ENCODE measurements at regions not wholly inside any gene's neighbourhood (a gene's known extent, or its start where the extent isn't known, plus 50 kb on each side); places are given as distances from the start of the nearest gene placed in this dataset.
A peak's percentile ranks its signal among the peaks of the same experiment; 100 is the strongest.

DNA sequence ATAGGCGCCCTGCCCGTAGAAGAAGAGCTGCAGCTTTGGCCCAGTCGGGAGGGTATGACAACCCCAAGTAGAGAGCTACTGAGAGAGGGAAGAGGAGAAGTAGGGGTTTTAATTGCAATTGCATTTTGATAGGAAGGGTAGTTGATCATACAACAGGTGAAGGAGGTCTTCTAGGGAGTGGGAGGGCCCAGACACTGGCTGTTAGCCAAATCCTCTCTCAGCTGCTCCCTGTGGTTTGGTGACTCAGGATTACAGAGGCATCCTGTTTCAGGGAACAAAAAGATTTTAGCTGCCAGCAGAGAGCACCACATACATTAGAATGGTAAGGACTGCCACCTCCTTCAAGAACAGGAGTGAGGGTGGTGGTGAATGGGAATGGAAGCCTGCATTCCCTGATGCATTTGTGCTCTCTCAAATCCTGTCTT is 408.9 kb upstream of the THBS1 start (continued):
- TF ChIP-seq ETV5 (CRISPR knock-in tag; IDR thresholded peaks at IDR 0.05; ENCODE audit: borderline replicate concordance), result 0 out of 2 replicates have a peak, but pooled peaks have one; percentile 13
- 0 out of 2 replicates have a peak, but pooled peaks have one; percentile 50 for TF ChIP-seq CBFB (CRISPR knock-in tag; IDR thresholded peaks at IDR 0.05)
- 0 out of 2 replicates have a peak, but pooled peaks have one; percentile 16 for TF ChIP-seq IRF2 (CRISPR knock-in tag; IDR thresholded peaks at IDR 0.05)
- TF ChIP-seq, protein P1, sequence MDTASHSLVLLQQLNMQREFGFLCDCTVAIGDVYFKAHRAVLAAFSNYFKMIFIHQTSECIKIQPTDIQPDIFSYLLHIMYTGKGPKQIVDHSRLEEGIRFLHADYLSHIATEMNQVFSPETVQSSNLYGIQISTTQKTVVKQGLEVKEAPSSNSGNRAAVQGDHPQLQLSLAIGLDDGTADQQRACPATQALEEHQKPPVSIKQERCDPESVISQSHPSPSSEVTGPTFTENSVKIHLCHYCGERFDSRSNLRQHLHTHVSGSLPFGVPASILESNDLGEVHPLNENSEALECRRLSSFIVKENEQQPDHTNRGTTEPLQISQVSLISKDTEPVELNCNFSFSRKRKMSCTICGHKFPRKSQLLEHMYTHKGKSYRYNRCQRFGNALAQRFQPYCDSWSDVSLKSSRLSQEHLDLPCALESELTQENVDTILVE (CRISPR knock-in tag; IDR thresholded peaks at IDR 0.05), result peak; percentile 49; the same call in 1 of the 2 replicates
- 0 out of 2 replicates have a peak, but pooled peaks have one; percentile 28 for TF ChIP-seq MIER2 (CRISPR knock-in tag; IDR thresholded peaks at IDR 0.05)
- TF ChIP-seq STAG1 (CRISPR knock-in tag; IDR thresholded peaks at IDR 0.05), result peak; percentile 96
- TF ChIP-seq ZNF468 (CRISPR knock-in tag; IDR thresholded peaks at IDR 0.05), result no peak
- peak in 1 of 2 experiments; percentile 11; a peak in 1 of 4 replicates for TF ChIP-seq EP300 (IDR thresholded peaks at IDR 0.05; ENCODE audit: low read depth in 2 of 2, low read length in 2 of 2)
- TF ChIP-seq EP300 (CRISPR knock-in tag; IDR thresholded peaks at IDR 0.05; ENCODE audit: borderline replicate concordance), result no peak
- TF ChIP-seq, protein P2, sequence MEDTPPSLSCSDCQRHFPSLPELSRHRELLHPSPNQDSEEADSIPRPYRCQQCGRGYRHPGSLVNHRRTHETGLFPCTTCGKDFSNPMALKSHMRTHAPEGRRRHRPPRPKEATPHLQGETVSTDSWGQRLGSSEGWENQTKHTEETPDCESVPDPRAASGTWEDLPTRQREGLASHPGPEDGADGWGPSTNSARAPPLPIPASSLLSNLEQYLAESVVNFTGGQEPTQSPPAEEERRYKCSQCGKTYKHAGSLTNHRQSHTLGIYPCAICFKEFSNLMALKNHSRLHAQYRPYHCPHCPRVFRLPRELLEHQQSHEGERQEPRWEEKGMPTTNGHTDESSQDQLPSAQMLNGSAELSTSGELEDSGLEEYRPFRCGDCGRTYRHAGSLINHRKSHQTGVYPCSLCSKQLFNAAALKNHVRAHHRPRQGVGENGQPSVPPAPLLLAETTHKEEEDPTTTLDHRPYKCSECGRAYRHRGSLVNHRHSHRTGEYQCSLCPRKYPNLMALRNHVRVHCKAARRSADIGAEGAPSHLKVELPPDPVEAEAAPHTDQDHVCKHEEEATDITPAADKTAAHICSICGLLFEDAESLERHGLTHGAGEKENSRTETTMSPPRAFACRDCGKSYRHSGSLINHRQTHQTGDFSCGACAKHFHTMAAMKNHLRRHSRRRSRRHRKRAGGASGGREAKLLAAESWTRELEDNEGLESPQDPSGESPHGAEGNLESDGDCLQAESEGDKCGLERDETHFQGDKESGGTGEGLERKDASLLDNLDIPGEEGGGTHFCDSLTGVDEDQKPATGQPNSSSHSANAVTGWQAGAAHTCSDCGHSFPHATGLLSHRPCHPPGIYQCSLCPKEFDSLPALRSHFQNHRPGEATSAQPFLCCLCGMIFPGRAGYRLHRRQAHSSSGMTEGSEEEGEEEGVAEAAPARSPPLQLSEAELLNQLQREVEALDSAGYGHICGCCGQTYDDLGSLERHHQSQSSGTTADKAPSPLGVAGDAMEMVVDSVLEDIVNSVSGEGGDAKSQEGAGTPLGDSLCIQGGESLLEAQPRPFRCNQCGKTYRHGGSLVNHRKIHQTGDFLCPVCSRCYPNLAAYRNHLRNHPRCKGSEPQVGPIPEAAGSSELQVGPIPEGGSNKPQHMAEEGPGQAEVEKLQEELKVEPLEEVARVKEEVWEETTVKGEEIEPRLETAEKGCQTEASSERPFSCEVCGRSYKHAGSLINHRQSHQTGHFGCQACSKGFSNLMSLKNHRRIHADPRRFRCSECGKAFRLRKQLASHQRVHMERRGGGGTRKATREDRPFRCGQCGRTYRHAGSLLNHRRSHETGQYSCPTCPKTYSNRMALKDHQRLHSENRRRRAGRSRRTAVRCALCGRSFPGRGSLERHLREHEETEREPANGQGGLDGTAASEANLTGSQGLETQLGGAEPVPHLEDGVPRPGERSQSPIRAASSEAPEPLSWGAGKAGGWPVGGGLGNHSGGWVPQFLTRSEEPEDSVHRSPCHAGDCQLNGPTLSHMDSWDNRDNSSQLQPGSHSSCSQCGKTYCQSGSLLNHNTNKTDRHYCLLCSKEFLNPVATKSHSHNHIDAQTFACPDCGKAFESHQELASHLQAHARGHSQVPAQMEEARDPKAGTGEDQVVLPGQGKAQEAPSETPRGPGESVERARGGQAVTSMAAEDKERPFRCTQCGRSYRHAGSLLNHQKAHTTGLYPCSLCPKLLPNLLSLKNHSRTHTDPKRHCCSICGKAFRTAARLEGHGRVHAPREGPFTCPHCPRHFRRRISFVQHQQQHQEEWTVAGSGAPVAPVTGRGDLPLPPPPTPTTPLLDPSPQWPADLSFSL (CRISPR knock-in tag; IDR thresholded peaks at IDR 0.05), result no peak
- peak; percentile 15; the same call in 1 of the 2 replicates for TF ChIP-seq ELF1 (CRISPR knock-in tag; IDR thresholded peaks at IDR 0.05)
- TF ChIP-seq, protein P3, sequence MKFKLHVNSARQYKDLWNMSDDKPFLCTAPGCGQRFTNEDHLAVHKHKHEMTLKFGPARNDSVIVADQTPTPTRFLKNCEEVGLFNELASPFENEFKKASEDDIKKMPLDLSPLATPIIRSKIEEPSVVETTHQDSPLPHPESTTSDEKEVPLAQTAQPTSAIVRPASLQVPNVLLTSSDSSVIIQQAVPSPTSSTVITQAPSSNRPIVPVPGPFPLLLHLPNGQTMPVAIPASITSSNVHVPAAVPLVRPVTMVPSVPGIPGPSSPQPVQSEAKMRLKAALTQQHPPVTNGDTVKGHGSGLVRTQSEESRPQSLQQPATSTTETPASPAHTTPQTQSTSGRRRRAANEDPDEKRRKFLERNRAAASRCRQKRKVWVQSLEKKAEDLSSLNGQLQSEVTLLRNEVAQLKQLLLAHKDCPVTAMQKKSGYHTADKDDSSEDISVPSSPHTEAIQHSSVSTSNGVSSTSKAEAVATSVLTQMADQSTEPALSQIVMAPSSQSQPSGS (CRISPR knock-in tag; IDR thresholded peaks at IDR 0.05), result 0 out of 2 replicates have a peak, but pooled peaks have one; percentile 20
- no peak for TF ChIP-seq NKX3-1 (CRISPR knock-in tag; IDR thresholded peaks at IDR 0.05)
- no peak for TF ChIP-seq ZNF776 (CRISPR knock-in tag; IDR thresholded peaks at IDR 0.05)
- TF ChIP-seq FOSL2 (CRISPR knock-in tag; IDR thresholded peaks at IDR 0.05), result peak; percentile 88
- peak; percentile 84 for TF ChIP-seq RAD21 (CRISPR knock-in tag; IDR thresholded peaks at IDR 0.05)
- TF ChIP-seq, protein P4, sequence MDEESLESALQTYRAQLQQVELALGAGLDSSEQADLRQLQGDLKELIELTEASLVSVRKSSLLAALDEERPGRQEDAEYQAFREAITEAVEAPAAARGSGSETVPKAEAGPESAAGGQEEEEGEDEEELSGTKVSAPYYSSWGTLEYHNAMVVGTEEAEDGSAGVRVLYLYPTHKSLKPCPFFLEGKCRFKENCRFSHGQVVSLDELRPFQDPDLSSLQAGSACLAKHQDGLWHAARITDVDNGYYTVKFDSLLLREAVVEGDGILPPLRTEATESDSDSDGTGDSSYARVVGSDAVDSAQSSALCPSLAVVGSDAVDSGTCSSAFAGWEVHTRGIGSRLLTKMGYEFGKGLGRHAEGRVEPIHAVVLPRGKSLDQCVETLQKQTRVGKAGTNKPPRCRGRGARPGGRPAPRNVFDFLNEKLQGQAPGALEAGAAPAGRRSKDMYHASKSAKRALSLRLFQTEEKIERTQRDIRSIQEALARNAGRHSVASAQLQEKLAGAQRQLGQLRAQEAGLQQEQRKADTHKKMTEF (CRISPR knock-in tag; IDR thresholded peaks at IDR 0.05), result peak; percentile 19; the same call in 1 of the 2 replicates
- TF ChIP-seq MTF1 (CRISPR knock-in tag; IDR thresholded peaks at IDR 0.05), result no peak
- TF ChIP-seq HHEX (CRISPR knock-in tag; IDR thresholded peaks at IDR 0.05), result no peak
- TF ChIP-seq, protein P5, sequence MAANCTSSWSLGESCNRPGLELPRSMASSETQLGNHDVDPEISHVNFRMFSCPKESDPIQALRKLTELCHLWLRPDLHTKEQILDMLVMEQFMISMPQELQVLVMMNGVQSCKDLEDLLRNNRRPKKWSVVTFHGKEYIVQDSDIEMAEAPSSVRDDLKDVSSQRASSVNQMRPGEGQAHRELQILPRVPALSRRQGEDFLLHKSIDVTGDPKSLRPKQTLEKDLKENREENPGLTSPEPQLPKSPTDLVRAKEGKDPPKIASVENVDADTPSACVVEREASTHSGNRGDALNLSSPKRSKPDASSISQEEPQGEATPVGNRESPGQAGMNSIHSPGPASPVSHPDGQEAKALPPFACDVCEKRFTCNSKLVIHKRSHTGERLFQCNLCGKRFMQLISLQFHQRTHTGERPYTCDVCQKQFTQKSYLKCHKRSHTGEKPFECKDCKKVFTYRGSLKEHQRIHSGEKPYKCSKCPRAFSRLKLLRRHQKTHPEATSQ (CRISPR knock-in tag; IDR thresholded peaks at IDR 0.05; ENCODE audit: borderline replicate concordance), result no peak
